DND-41 (cell line): ENCODE measurements at regions not wholly inside any gene's neighbourhood (a gene's known extent, or its start where the extent isn't known, plus 50 kb on each side); places are given as distances from the start of the nearest gene placed in this dataset.

Experiments used
- ATAC-seq: fragments of 200-7000 bp; cut with Tn5 transposase; 3 replicates; pipeline ENCODE4 v1.9.1; 2021; ENCODE audit warnings: low read depth; ENCODE audit not compliant: insufficient read depth
- DNase-seq: peaks from one replicate; pipeline ENCODE4 v3.0.0-alpha.2; 2020
- H2AFZ ChIP-seq: 2 replicates; pipeline ENCODE4 v1.6.0; 2012; ENCODE audit warnings: low read depth, low read length
- H3K27ac ChIP-seq: 2 replicates; pipeline ENCODE4 v1.5.1; 2012; ENCODE audit warnings: low read length, inconsistent platforms
- H3K27me3 ChIP-seq: fragments of 200-600 bp; sonication (generic); 2 replicates; pipeline ENCODE4 v1.6.0; 2012; ENCODE audit warnings: low read length, mild to moderate bottlenecking, inconsistent platforms; ENCODE audit not compliant: insufficient read depth, poor library complexity
- H3K36me3 ChIP-seq: 2 replicates; pipeline ENCODE4 v1.5.1; 2012; ENCODE audit warnings: low read length, inconsistent platforms; ENCODE audit not compliant: insufficient read depth
- H3K4me1 ChIP-seq: 2 replicates; pipeline ENCODE4 v1.5.1; 2012; ENCODE audit warnings: mild to moderate bottlenecking, low read length; ENCODE audit not compliant: insufficient read depth
- H3K4me2 ChIP-seq: 2 replicates; pipeline ENCODE4 v1.6.0; 2012; ENCODE audit warnings: mild to moderate bottlenecking, moderate library complexity, low read length, inconsistent platforms; ENCODE audit not compliant: insufficient read depth
- H3K4me3 ChIP-seq, 2 experiments: fragments of 200-600 bp in 1 of 2; shearing (Covaris generic) in 1 of 2; 2 replicates each; pipeline ENCODE4 v1.5.1; 2012 to 2016; ENCODE audit warnings: inconsistent platforms in 2 of 2, low read length in 2 of 2, mild to moderate bottlenecking in 2 of 2, low read depth in 1 of 2, moderate library complexity in 1 of 2
- H3K79me2 ChIP-seq: 2 replicates; pipeline ENCODE4 v1.6.0; 2012; ENCODE audit warnings: low read length, inconsistent platforms; ENCODE audit not compliant: insufficient read depth
- H3K9ac ChIP-seq: 2 replicates; pipeline ENCODE4 v1.6.0; 2012; ENCODE audit warnings: low read depth, mild to moderate bottlenecking, inconsistent platforms, low read length, moderate library complexity
- H3K9me3 ChIP-seq: 2 replicates; pipeline ENCODE4 v1.5.1; 2012; ENCODE audit warnings: low read length, moderate library complexity, mild to moderate bottlenecking, inconsistent platforms; ENCODE audit not compliant: insufficient read depth, severe bottlenecking
- H4K20me1 ChIP-seq: 2 replicates; pipeline ENCODE4 v1.6.0; 2012; ENCODE audit warnings: low read length; ENCODE audit not compliant: insufficient read depth
- CTCF ChIP-seq: IDR thresholded peaks from 2 replicates; pipeline ENCODE4 v1.5.1; 2012; ENCODE audit warnings: borderline replicate concordance, low read length, moderate library complexity, mild to moderate bottlenecking; ENCODE audit not compliant: poor library complexity, severe bottlenecking; ENCODE audit errors: extremely low read depth
- EZH2 ChIP-seq: IDR thresholded peaks from 3 replicates; pipeline ENCODE4 v1.6.1; 2012; ENCODE audit warnings: borderline replicate concordance, low read depth, mild to moderate bottlenecking, moderate library complexity, low read length, inconsistent platforms; ENCODE audit not compliant: severe bottlenecking

GRCh38 chr4:167883266-167883665, 209.1 kb upstream of the ANXA10 start:
- Histone ChIP-seq H3K36me3 (no peaks in the 10 kb centered on the region), H3K9me3 (peaks cover 3% of the 10 kb centered on the region), H4K20me1 (no peaks in the 10 kb centered on the region), H3K9ac (no peak overlapping the region), H3K79me2 (no peaks in the 10 kb centered on the region), H3K4me1 (no peaks in the 10 kb centered on the region), H3K4me3 (no peak overlapping the region), H3K27me3 (no peaks in the 10 kb centered on the region), H2AFZ (no peak overlapping the region), H3K4me2 (no peak overlapping the region), H3K27ac (no peak overlapping the region)
- TF ChIP-seq EZH2 (no peak), CTCF (no peak)
- DNase-seq (no peak), ATAC-seq (no peak)

- TF ChIP-seq EZH2: no peak
- TF ChIP-seq CTCF: no peak
- ATAC-seq: no peak
- no peak overlapping the region for H3K27ac ChIP-seq
- H3K27me3 ChIP-seq: no peaks in the 10 kb centered on the region
- H3K4me2 ChIP-seq: no peak overlapping the region
- DNase-seq: no peak
- H3K9me3 ChIP-seq: peaks cover 3% of the 10 kb centered on the region
- H2AFZ ChIP-seq: no peak overlapping the region
- H3K9ac ChIP-seq: no peak overlapping the region
- no peaks in the 10 kb centered on the region for H4K20me1 ChIP-seq
- no peaks in the 10 kb centered on the region for H3K4me1 ChIP-seq
- no peaks in the 10 kb centered on the region for H3K79me2 ChIP-seq
- H3K36me3 ChIP-seq: no peaks in the 10 kb centered on the region
- no peak overlapping the region for H3K4me3 ChIP-seq
These were observed 207.3 kb upstream of the ANXA10 start for GRCh38 chr4:167885071-167885470.

GRCh38 chr4:167885872-167886271, 206.5 kb upstream of the ANXA10 start:
- H3K27ac ChIP-seq: no peak overlapping the region
- no peak overlapping the region for H3K4me3 ChIP-seq
- no peaks in the 10 kb centered on the region for H3K36me3 ChIP-seq
- H3K27me3 ChIP-seq: no peaks in the 10 kb centered on the region
- H3K4me1 ChIP-seq: no peaks in the 10 kb centered on the region
- TF ChIP-seq CTCF (no peak), EZH2 (no peak)
- peaks cover 3% of the 10 kb centered on the region for H3K9me3 ChIP-seq
- H3K79me2 ChIP-seq: no peaks in the 10 kb centered on the region
- no peaks in the 10 kb centered on the region for H4K20me1 ChIP-seq
- ATAC-seq (no peak), DNase-seq (no peak)
- H3K9ac ChIP-seq: no peak overlapping the region
- no peak overlapping the region for H3K4me2 ChIP-seq
- H2AFZ ChIP-seq: no peak overlapping the region

- no peak overlapping the region for H3K4me2 ChIP-seq
- no peak overlapping the region for H3K9ac ChIP-seq
- no peaks in the 10 kb centered on the region for H3K36me3 ChIP-seq
- no peak overlapping the region for H3K4me3 ChIP-seq
- peaks cover 3% of the 10 kb centered on the region for H3K9me3 ChIP-seq
- TF ChIP-seq CTCF: no peak
- no peak for TF ChIP-seq EZH2
- no peaks in the 10 kb centered on the region for H3K27me3 ChIP-seq
- no peaks in the 10 kb centered on the region for H4K20me1 ChIP-seq
- no peaks in the 10 kb centered on the region for H3K4me1 ChIP-seq
- ATAC-seq (no peak), DNase-seq (no peak)
- H2AFZ ChIP-seq: no peak overlapping the region
- H3K27ac ChIP-seq: no peak overlapping the region
- H3K79me2 ChIP-seq: no peaks in the 10 kb centered on the region
These were observed 204.6 kb upstream of the ANXA10 start for GRCh38 chr4:167887726-167888125.
